ENCODE measurements at regions not wholly inside any gene's neighbourhood (a gene's known extent, or its start where the extent isn't known, plus 50 kb on each side); places are given as distances from the start of the nearest gene placed in this dataset.

GRCh38 chr3:181330821-181331563, 341.5 kb upstream of the DNAJC19 start:
- no peaks in the 10 kb centered on the region for H3K9me3 ChIP-seq (ENCODE audit: control insufficient read depth, insufficient read depth, low read depth, low read length)
- H3K36me3 ChIP-seq (ENCODE audit: control insufficient read depth in 2 of 2, insufficient read depth in 1 of 2, low read length in 2 of 2) = no peaks in the 10 kb centered on the region
- TF ChIP-seq WT1 (tag by site-specific recombination; IDR thresholded peaks at IDR 0.05) (peak; percentile 22; the same call in 1 of the 2 replicates), ZNF501 (tag by site-specific recombination; IDR thresholded peaks at IDR 0.05) (no peak), PRDM6 (tag by site-specific recombination; IDR thresholded peaks at IDR 0.05) (peak; percentile 18; the same call in 1 of the 2 replicates), KLF8 (tag by site-specific recombination; IDR thresholded peaks at IDR 0.05) (no peak), RBAK (tag by site-specific recombination; IDR thresholded peaks at IDR 0.05) (no peak), ZNF239 (tag by site-specific recombination; IDR thresholded peaks at IDR 0.05) (no peak), ZNF596 (tag by site-specific recombination; IDR thresholded peaks at IDR 0.05) (0 out of 2 replicates have a peak, but pooled peaks have one; percentile 21), ZNF747 (tag by site-specific recombination; IDR thresholded peaks at IDR 0.05) (no peak), ZNF132 (tag by site-specific recombination; IDR thresholded peaks at IDR 0.05; ENCODE audit: borderline replicate concordance) (no peak)
- H3K27ac ChIP-seq (ENCODE audit: extremely low read depth, low read depth, low read length) = no peak overlapping the region
- POLR2A ChIA-PET = no interaction called here
- no peak overlapping the region for H3K4me3 ChIP-seq (ENCODE audit: low read depth, low read length)
- CTCF ChIA-PET = interaction anchor here (0.6 to 1.0 kb wide), 3 partner anchors 13 to 371 kb away, joined by 3 read pairs; no protein-coding TSS in a partner anchor
- H3K4me1 ChIP-seq (ENCODE audit: control insufficient read depth, insufficient read depth, low read length) = peaks cover 24% of the 10 kb centered on the region

GRCh38 chr3:181330257-181330656, 340.7 kb upstream of the DNAJC19 start:
- no peak overlapping the region for H3K4me3 ChIP-seq (ENCODE audit: low read depth, low read length)
- H3K4me1 ChIP-seq (ENCODE audit: control insufficient read depth, insufficient read depth, low read length) = peaks cover 24% of the 10 kb centered on the region
- no peaks in the 10 kb centered on the region for H3K9me3 ChIP-seq (ENCODE audit: control insufficient read depth, insufficient read depth, low read depth, low read length)
- no peak overlapping the region for H3K27ac ChIP-seq (ENCODE audit: extremely low read depth, low read depth, low read length)
- no peaks in the 10 kb centered on the region for H3K36me3 ChIP-seq (ENCODE audit: control insufficient read depth in 2 of 2, insufficient read depth in 1 of 2, low read length in 2 of 2)
- TF ChIP-seq ZNF2 (tag by site-specific recombination; IDR thresholded peaks at IDR 0.05) (no peak), ZNF624 (tag by site-specific recombination; IDR thresholded peaks at IDR 0.05) (no peak), FEZF1 (tag by site-specific recombination; IDR thresholded peaks at IDR 0.05) (peak; percentile 58), SP7 (tag by site-specific recombination; IDR thresholded peaks at IDR 0.05) (no peak), ZNF280D (tag by site-specific recombination; IDR thresholded peaks at IDR 0.05) (no peak), ZSCAN5A (tag by site-specific recombination; IDR thresholded peaks at IDR 0.05) (no peak)
- ChIA-PET CTCF (interaction anchor here (1.7 kb wide), 1 partner anchor 370 kb away, joined by 3 read pairs; no protein-coding TSS in a partner anchor), POLR2A (no interaction called here)

GRCh38 chr3:181329024-181329423, 339.5 kb upstream of the DNAJC19 start:
- Histone ChIP-seq H3K36me3 (ENCODE audit: control insufficient read depth in 2 of 2, insufficient read depth in 1 of 2, low read length in 2 of 2) (no peaks in the 10 kb centered on the region), H3K27ac (ENCODE audit: extremely low read depth, low read depth, low read length) (0 out of 2 replicates have a peak overlapping the region, but pooled peaks have one; percentile 37), H3K4me1 (ENCODE audit: control insufficient read depth, insufficient read depth, low read length) (peaks cover 24% of the 10 kb centered on the region), H3K4me3 (ENCODE audit: low read depth, low read length) (no peak overlapping the region), H3K9me3 (ENCODE audit: control insufficient read depth, insufficient read depth, low read depth, low read length) (no peaks in the 10 kb centered on the region)
- CTCF ChIA-PET = interaction anchor here (0.6 to 1.7 kb wide), 2 partner anchors 134 to 371 kb away, joined by 3 read pairs; no protein-coding TSS in a partner anchor
- POLR2A ChIA-PET = no interaction called here
- TF ChIP-seq OSR2 (tag by site-specific recombination; IDR thresholded peaks at IDR 0.05) = peak; percentile 100
- TF ChIP-seq TSHZ1 (tag by site-specific recombination; IDR thresholded peaks at IDR 0.05; ENCODE audit: borderline replicate concordance) = peak; percentile 100

All from HEK293 (cell line).